HepG2 (cell line): ENCODE measurements at regions not wholly inside any gene's neighbourhood (a gene's known extent, or its start where the extent isn't known, plus 50 kb on each side); places are given as distances from the start of the nearest gene placed in this dataset.

Experiments
- ATAC-seq: fragments of 200-7000 bp; cut with Tn5 transposase; 3 replicates; pipeline ENCODE4 v1.9.1; 2020; ENCODE audit warnings: mild to moderate bottlenecking, moderate library complexity
- BruUV-seq: library from RNA; stranded (reverse); fragments of 400-500 nt; replicated peaks from 2 replicates; lab custom pipeline; 2021; lab: Mats Ljungman, UMichigan
- CTCF ChIA-PET: fragments of 300-600 bp; formaldehyde crosslinking; extraction: SDS; loops from one replicate; lab custom pipeline; 2021; ENCODE audit warnings: low total read pairs, inconsistent platforms, low intra/inter-chr PET ratio; lab: Yijun Ruan, JAX
- POLR2A ChIA-PET: fragments of 350-600 bp; sonication (Branson Sonifier 250); formaldehyde crosslinking; loops from one replicate; lab custom pipeline; 2020; ENCODE audit warnings: antibody characterized with exemption, inconsistent platforms; lab: Yijun Ruan, JAX
- DNase-seq: peaks from one replicate; pipeline ENCODE4 v3.0.0-alpha.2; 2015; ENCODE audit warnings: low spot score
- FAIRE-seq: peaks from 3 replicates; lab custom pipeline; 2011; peaks lifted over from hg19 to GRCh38; lab: Jason Lieb, UNC
- H2AFZ ChIP-seq: one replicate; pipeline ENCODE4 v1.6.1; 2011; ENCODE audit warnings: low read length, inconsistent platforms
- H3K27ac ChIP-seq: fragments of 300-600 bp; 3 replicates; pipeline ENCODE4 v1.8.0; 2011; ENCODE audit warnings: mixed run types, mild to moderate bottlenecking, mixed read lengths, low read length, inconsistent platforms; ENCODE audit not compliant: insufficient read depth; ENCODE audit errors: extremely low read length
- H3K27me3 ChIP-seq, 2 experiments: fragments of 200-600 bp in 1 of 2; 2 replicates in 1 of 2; 3 replicates in 1 of 2; pipeline versions ENCODE4 v1.6.0 to v1.8.0; 2011; ENCODE audit warnings: low read length in 2 of 2, mild to moderate bottlenecking in 2 of 2, moderate library complexity in 2 of 2, inconsistent platforms in 1 of 2; ENCODE audit not compliant: insufficient read depth in 2 of 2, control insufficient read depth in 1 of 2
- H3K36me3 ChIP-seq, 2 experiments: fragments of 200-600 bp in 1 of 2; replicated peaks in 1 of 2; 2 replicates in 1 of 2; 3 replicates in 1 of 2; pipeline versions ENCODE4 v1.5.1 to v1.8.0; 2011; ENCODE audit warnings: low read length in 2 of 2, inconsistent platforms in 1 of 2; ENCODE audit not compliant: insufficient read depth in 2 of 2, control insufficient read depth in 1 of 2
- H3K4me1 ChIP-seq: 2 replicates; pipeline ENCODE4 v1.5.1; 2012; ENCODE audit warnings: low read length, inconsistent platforms; ENCODE audit not compliant: insufficient read depth
- H3K4me2 ChIP-seq: 2 replicates; pipeline ENCODE4 v1.6.0; 2011; ENCODE audit warnings: low read depth, low read length, inconsistent platforms
- H3K4me3 ChIP-seq, 3 experiments: fragments of 200-600 bp in 1 of 3; sonication (generic), shearing (Covaris generic) in 1 of 3; replicated peaks in 1 of 3; 2 replicates each; pipeline ENCODE4 v1.5.1; 2011 to 2016; ENCODE audit warnings: low read length in 3 of 3, inconsistent platforms in 2 of 3, low read depth in 2 of 3, mild to moderate bottlenecking in 2 of 3, control low read depth in 1 of 3, mixed read lengths in 1 of 3; ENCODE audit not compliant: insufficient read depth in 1 of 3
- H3K79me2 ChIP-seq: one replicate; pipeline ENCODE4 v1.6.1; 2011; ENCODE audit warnings: low read length, inconsistent platforms; ENCODE audit not compliant: insufficient read depth
- H3K9ac ChIP-seq: 2 replicates; pipeline ENCODE4 v1.6.0; 2011; ENCODE audit warnings: mild to moderate bottlenecking, low read depth, low read length, inconsistent platforms; ENCODE audit not compliant: insufficient read depth
- H3K9me3 ChIP-seq: 2 replicates; pipeline ENCODE4 v1.5.1; 2012; ENCODE audit warnings: mild to moderate bottlenecking, low read length
- H4K20me1 ChIP-seq: 2 replicates; pipeline ENCODE4 v1.6.0; 2011; ENCODE audit warnings: inconsistent platforms, mild to moderate bottlenecking, low read length, moderate library complexity; ENCODE audit not compliant: insufficient read depth
- ATF7-NPFF ChIP-seq: sonication (generic); formaldehyde crosslinking; IDR thresholded peaks from 2 replicates; pipeline ENCODE4 v1.8.1; 2023; ENCODE audit warnings: mild to moderate bottlenecking, low read depth, missing genetic modification reagents, moderate library complexity
- HNRNPL ChIP-seq: fragments of 200-400 bp; formaldehyde crosslinking; IDR thresholded peaks from 2 replicates; pipeline ENCODE4 v1.6.1; 2017; ENCODE audit warnings: mild to moderate bottlenecking, low read depth, low read length
- KLF12 ChIP-seq: sonication (generic); formaldehyde crosslinking; IDR thresholded peaks from 2 replicates; pipeline ENCODE4 v1.4.0; 2020; ENCODE audit warnings: missing genetic modification reagents, borderline replicate concordance
- RFX1 ChIP-seq: fragments of 450-650 bp; IDR thresholded peaks from 2 replicates; pipeline ENCODE4 v1.6.1; 2017
- SNAPC5 ChIP-seq: sonication (generic); formaldehyde crosslinking; IDR thresholded peaks from 2 replicates; pipeline ENCODE4 v1.8.1; 2023; ENCODE audit warnings: mild to moderate bottlenecking, missing genetic modification reagents, borderline replicate concordance
- U2AF2 ChIP-seq: fragments of 200-400 bp; formaldehyde crosslinking; IDR thresholded peaks from 2 replicates; pipeline ENCODE4 v1.6.1; 2017; ENCODE audit warnings: low read depth, mild to moderate bottlenecking, low read length
- ZBTB7B ChIP-seq: sonication (generic); formaldehyde crosslinking; IDR thresholded peaks from 2 replicates; pipeline ENCODE4 v1.4.0; 2020; ENCODE audit warnings: missing genetic modification reagents
- ZNF275 ChIP-seq: sonication (generic); formaldehyde crosslinking; IDR thresholded peaks from 2 replicates; pipeline ENCODE4 v1.8.0; 2022; ENCODE audit warnings: missing genetic modification reagents, mild to moderate bottlenecking, inconsistent platforms, borderline replicate concordance
- ZNF407 ChIP-seq: sonication (generic); formaldehyde crosslinking; IDR thresholded peaks from one replicate; pipeline ENCODE4 v1.5.1; 2020; ENCODE audit warnings: mild to moderate bottlenecking, missing genetic modification reagents; ENCODE audit errors: not compliant biosample characterization
- WGBS: methylation state at CpG from one replicate; pipeline ENCODE4 v1.1.6; 2017; ENCODE audit warnings: low lambda C conversion rate; 5-methylcytosine and 5-hydroxymethylcytosine counted together
- in situ Hi-C: cut with HindIII; loops from 2 replicates; pipeline ENCODE4 v1.10.0; 2017; ENCODE audit warnings: low pct_unique_long_range_greater_than_20kb; ENCODE audit not compliant: extremely low pct_ligation_motif_present
- intact Hi-C: fragments of 100-400 bp; cut with micrococcal nuclease; formaldehyde crosslinking; loops from one replicate; pipeline ENCODE4 v1.10.0; 2022; ENCODE audit not compliant: unreplicated experiment
- TF ChIP-seq, protein P1 (sequence below): sonication (generic); formaldehyde crosslinking; IDR thresholded peaks from 2 replicates; pipeline ENCODE4 v1.4.0; 2020; ENCODE audit warnings: missing genetic modification reagents

DNA sequence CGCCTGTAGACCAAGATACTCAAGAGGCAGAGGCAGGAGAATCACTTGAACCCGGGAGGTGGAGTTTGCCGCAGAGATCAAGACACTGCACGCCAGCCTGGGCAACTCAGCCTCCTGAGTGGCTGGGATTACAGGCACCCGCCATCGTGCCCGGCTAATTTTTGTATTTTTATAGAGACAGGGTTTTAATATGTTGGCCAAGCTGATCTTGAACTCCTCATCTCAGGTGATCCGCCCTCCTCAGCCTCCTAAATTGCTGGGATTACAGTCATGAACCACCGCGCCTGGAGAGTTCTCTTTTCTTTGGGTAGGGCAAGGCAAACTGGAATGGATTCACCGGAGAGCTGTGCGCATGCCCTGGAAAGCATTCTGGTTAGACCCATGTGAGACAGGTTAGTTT, 179.3 kb upstream of the ALG10B start:
- ChIA-PET POLR2A (no interaction called here), CTCF (no interaction called here)
- no peaks in the 10 kb centered on the region for H3K4me1 ChIP-seq
- no peak overlapping the region for H2AFZ ChIP-seq
- no TSS peak for BruUV-seq
- no peak overlapping the region for H3K9ac ChIP-seq
- no peaks in the 10 kb centered on the region for H4K20me1 ChIP-seq
- ATAC-seq (no peak), FAIRE-seq (no peak), DNase-seq (no peak)
- TF ChIP-seq KLF12 (no peak), RFX1 (no peak), SNAPC5 (no peak), U2AF2 (no peak), HNRNPL (no peak), ZNF275 (CRISPR knock-in tag) (no peak), ATF7-NPFF (CRISPR knock-in tag) (no peak), ZBTB7B (CRISPR knock-in tag) (no peak), ZNF407 (CRISPR knock-in tag) (no peak)
- TF ChIP-seq, protein P1, sequence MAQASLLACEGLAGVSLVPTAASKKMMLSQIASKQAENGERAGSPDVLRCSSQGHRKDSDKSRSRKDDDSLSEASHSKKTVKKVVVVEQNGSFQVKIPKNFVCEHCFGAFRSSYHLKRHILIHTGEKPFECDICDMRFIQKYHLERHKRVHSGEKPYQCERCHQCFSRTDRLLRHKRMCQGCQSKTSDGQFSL, result no peak
- 92% methylated on average over 11 of the region's 12 CpGs for WGBS
- in situ Hi-C loops, result loop anchor here (5.0 to 25.0 kb wide), 2 partner anchors 85 to 775 kb away; partner anchors contain the start of gene CPNE8
- H3K79me2 ChIP-seq, result no peaks in the 10 kb centered on the region
- no peaks in the 10 kb centered on the region for H3K27me3 ChIP-seq
- H3K9me3 ChIP-seq, result no peaks in the 10 kb centered on the region
- H3K36me3 ChIP-seq, result no peaks in the 10 kb centered on the region
- no peak overlapping the region for H3K4me3 ChIP-seq
- intact Hi-C loops, result loop anchor here (10.0 kb wide), 3 partner anchors 52 to 968 kb away; no protein-coding TSS in a partner anchor
- H3K4me2 ChIP-seq, result no peak overlapping the region
- no peak overlapping the region for H3K27ac ChIP-seq
